ENCODE measurements at regions not wholly inside any gene's neighbourhood (a gene's known extent, or its start where the extent isn't known, plus 50 kb on each side); places are given as distances from the start of the nearest gene placed in this dataset.

DNA sequence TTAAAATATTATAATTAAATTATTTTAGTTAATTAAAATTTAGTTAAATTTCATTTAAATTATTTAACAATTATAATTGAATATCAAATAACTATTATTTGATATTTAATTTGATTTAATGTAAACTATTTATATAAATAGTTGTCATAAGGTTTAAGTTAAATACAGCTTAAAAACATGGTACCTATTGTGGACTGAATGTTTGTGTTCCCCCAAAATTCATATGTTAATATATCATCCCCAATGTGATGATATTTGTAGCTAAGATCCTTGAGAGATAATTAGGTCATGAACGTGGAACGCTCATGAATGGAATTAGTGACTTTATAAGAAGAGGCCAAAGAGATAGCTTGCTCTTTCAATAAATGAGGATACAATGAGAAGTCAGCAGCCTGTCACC is 505.7 kb upstream of the LRATD1 start:
- no peak for DNase-seq

DNA sequence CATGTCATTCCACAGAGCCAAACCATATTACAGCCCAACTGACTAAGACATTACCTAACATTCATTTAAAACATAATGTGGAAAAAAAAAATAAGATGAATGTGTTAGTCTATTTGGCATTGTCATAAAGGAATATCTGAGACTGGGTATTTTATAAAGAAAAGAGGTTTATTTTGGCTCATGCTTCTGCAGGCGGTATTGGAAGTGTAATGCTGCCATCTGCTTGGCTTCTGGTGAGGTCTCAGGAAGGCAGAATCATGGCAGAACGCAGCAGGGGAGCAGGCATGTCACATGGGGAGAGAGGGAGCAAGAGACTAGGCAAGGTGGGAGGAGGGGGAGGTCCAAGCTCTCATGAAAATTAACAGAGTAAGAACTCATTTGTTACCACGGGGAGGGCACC is 504.8 kb upstream of the LRATD1 start:
- DNase-seq = no peak

DNA sequence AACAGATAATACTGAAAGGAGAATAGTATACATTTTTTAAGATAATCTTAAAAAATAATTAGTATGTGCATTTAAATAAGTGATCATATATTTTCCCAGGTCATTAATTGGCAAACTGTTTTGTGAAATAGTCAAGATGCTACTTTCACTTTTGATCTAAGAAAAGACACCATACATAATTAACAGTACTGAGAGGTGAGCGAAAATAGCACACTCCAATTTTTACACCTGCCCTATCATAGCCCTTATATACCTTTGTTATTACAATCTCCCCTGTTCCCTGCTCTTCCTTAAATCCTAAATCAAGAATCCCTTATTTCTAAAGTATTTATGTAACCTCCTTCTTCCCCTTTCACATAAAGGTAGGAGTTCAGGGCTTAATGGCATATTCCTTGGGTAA is 500.1 kb upstream of the LRATD1 start:
- DNase-seq = no peak

DNA sequence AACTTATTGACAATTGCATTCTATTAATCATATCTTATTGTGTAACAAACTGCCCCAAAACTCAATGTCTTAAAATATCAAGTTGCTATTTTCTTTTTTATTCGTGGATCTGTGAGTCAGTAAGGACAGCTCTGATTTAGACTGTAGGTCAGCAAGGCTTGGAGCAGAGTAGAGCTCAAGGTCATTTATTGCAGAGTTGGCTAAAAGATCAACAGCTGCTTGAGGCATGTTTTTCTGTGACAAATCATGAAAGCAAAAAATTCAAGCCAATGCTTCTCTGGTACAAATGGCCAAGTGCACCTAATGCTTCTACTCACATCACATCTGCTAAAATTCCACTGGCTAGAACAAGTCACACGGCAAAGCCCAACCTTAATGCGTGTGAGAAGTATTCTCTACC is 497.7 kb upstream of the LRATD1 start:
- no peak for DNase-seq

DNA sequence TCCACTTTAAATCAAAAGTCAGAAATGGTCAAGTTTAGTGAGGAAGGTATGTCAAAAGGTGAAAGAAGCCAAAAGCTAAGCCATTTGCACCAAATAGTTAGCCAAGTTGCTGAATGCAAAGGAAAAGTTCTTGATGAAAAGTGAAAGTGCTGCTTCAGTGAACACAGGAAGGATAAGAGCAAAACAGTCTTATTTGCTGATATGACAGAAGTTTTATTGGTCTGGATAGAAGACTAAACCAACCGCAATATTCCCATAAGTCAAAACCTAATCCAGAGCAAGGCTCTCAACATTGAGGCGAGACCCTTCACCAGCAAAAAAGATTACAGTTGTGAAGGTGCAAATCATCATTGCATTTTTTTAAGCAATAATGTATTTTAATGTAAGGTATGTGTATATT is 496.5 kb upstream of the LRATD1 start:
- no peak for DNase-seq

DNA sequence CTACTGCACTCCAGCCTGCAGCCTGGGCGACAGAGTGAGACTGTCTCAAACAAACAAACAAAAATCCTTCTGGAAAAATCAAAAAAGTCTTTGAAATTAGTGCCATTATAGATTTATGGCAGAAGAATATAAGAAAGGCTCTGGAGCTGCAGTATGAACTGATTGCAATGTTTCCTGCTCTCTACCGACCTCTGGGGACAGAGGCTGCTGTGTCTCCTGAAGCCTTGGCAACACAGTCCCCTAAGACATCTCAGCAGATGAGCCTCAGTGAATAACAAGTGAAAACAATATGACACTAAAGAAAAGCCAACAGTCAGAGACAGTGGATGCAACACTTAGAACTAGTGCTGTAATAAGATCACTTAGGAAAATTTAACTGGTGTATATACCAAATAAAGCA is 494.9 kb upstream of the LRATD1 start:
- DNase-seq = no peak

DNA sequence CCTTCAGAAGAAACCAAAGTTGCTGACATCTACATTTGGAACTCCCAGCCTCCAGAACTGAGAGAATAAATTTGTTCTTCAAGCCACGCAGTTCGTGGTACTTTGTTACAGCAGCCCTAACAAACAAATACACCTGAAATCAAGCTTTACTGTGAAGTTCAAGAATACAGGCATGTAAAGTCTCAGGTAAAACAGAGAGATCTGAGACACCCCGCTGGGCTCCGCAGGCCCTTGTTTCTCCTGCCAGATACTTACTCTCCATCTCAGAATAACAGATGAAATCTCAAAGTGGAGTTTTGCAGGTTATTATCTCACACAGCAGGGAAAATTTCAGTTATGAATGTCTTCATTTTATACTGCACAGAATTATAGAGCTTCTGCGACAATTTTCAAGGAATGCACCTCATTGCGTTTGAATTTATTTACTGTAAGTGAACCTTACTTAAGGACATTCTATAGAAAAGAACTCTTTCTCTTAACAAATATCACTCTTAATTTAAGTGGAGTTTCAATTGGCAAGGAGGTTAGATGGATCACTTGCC is 492.4 kb upstream of the LRATD1 start:
- no peak for DNase-seq

DNA sequence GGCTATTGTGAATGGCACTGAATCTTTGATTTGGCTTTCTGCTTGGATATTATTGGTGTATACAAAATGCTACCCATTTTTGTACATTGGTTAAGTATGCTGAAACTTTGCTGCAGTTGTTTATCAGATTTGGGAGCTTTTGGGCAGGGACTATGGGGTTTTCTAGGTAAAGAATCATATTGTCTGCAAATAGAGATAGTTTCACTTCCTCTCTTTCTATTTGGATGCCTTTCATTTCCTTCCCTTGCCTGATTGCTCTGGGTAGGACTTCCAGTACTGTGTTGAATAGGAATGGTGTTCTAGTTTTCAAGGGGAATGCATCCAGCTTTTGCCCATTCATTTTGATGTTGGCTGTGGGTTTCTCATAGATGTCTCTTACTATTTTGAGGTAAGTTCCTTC is 489.1 kb upstream of the LRATD1 start:
- DNase-seq = no peak

DNA sequence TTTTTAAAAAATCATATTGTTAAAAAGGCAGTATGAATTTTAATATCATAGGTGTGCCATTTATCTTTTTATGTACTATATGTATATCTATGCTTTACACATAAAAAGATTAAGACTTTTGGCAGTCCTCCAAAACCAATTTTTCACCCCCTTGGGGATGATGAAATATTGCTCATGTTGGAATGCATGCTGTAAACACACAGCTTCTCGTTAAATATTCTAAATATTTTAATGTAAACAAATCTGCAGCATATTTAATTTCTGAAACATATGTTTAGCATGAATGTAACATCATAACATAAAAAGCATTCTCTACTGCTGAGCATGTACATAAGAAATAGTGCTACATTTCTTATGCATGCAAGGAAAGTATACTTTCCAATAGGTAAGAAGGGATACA is 484.3 kb upstream of the LRATD1 start:
- no peak for DNase-seq

DNA sequence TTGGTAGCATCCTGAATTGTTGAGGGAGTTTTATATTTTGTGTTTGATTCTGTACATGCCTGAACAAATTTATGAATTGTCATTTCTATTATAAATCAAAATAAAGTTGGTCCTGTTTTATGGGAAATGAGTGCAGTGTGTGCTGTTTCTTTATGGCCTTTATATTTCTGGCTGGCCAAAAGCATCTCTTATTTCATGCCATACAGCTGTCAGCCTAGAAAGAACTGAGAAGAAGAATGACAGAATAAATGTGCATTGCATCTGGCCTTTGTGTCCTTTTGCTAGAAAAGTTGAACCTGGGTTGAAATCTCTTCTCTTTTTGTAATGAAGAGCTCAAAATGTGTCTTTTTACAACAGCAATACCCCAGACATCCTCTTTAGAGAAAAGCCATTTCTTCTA is 474.7 kb upstream of the LRATD1 start:
- DNase-seq = no peak

DNA sequence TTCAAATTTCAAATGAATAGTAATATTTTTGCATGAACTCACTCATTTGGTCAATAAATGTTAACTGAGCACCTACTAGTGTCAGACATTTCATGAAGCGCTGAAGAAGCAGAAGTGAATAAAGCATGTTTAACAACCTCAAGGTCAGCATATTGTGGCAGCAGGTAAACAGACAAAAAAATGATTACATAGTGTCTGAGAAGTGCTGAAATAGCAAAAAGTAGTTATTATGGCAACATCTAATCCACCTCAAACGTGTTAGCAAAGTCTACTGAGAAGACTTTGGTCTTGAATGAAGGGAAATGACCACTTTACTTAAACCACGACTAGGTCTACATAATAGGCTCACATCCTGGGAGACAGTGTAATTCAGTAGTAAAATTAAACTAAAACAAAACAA is 452.2 kb upstream of the LRATD1 start:
- DNase-seq = no peak

DNA sequence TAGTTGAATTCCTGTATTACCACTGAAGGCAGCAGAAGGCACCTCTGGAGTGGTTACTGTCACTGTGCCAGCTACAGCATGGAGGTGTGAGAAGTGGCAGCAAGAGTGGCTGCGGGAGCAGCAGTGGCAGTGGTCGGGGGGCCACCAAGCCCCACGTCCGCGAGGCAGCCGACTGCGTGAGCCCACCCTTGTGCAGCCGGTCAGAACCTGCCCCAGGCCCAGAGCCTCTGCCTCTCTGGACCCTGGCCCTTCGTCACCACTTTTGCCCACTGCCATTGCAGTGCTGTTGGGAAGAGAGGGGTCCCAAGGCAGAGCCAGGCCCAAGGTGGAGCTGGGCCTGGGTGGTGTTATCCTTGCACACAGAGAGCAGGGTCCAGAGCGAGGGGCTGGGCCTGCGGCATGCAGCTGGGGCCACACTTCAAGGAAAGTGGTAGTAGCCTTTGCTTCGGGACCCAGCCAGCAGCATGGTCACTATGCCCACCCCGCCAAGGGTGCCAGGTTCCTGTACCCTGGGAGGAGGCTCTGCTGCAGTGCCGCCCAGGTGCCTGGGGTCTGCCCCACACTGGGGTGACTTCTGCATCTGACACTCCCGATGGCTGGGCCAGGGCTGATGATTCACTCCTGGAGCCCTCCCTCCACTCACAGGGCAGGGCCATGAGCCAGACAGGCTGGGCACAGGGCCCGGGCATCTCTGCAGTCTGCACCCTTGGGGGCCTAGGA is 450.1 kb upstream of the LRATD1 start:
- no peak for DNase-seq

DNA sequence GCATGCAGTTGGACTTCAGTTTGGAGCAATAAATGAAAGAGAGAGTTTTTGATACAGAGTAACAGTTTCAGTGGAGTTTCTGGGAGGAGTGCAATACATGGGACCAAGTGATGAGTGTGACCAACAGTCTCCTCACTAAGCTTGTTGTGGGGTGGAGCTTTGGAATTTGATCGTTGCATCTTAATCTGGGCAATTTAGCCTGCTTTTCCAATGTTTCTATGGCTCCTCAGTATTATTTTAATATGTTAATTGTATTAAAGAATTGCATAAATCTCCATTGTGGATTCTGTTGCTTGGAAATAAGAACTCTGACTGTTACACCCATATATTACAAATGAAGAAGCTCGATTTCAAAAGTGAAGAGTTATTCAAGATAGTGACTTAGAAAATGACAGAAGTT is 446.6 kb upstream of the LRATD1 start:
- DNase-seq = no peak

DNA sequence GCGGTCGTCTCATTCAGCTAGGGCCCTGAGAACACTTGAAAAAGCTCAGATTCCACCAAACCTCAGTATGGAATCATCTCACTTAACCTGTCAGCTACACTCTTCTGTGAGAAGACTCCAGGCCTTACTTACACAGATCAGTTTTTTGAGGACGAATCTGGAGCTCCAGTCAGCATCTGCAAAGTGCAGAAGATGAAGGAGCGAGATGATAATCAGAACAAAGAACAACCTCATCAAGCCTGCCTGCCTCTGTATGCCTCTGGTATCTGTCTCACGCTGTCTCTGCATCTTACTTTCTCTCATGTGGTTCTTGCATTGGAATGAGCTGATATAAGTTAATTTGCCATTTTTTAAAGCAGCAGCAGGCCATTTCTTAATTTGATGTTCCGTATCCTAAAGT is 444.1 kb upstream of the LRATD1 start:
- DNase-seq = no peak

DNA sequence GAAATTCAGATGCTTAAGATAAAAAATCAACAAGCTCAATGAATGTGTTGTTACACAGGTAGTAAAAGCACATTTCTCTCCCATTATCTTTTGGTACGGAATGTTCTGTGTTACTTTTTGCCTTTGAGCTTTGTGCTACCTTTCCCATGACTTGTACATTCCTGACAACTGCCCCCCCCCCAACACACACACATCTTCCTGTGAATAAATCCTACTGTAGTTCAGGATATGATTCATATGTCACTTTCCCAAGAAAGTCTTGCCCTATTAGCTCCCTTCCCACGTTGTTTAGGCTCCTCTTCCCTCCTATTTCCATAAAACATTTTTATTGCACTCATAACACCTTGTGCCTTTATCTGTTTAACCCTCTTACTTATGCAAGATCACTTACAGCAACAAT is 442.6 kb upstream of the LRATD1 start:
- DNase-seq = no peak

DNA sequence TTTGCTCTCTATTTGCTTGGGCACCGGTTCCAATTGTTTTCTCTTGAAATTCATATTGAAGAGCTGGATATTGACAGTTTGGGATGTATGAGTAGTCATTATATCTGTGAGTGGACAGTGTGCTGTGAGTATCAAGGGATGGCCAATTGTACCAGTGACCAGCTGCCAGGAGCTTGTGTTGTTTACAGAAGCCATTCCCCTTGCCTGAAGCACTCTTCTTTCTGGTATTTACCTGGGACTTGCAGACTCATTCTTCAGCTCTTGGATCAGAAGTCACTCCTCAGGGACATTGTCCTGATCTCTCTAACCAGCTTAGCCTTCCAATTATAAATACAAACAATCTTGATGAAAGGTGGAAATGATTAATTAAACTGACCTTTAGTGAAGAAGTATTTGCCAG is 438.3 kb upstream of the LRATD1 start:
- no peak for DNase-seq

DNA sequence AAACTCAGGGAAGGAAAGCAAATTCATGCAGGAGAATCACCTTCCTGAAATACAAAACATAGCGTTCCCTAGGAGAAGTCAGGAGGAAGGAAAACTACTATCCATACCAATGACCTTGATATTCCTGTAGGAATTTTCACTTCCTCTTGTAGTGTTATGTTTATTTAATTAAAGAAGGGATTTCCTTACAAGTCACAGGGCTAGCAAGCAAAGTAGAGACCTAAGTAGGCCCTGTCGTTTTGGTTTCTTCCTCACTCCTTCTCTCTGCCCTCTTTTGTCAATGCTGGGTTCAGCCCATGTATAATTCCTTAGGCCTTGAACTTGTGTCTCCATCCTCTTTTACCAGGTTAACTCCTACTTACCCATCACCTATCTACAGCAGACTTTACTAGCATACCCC is 435.2 kb upstream of the LRATD1 start:
- DNase-seq = no peak

DNA sequence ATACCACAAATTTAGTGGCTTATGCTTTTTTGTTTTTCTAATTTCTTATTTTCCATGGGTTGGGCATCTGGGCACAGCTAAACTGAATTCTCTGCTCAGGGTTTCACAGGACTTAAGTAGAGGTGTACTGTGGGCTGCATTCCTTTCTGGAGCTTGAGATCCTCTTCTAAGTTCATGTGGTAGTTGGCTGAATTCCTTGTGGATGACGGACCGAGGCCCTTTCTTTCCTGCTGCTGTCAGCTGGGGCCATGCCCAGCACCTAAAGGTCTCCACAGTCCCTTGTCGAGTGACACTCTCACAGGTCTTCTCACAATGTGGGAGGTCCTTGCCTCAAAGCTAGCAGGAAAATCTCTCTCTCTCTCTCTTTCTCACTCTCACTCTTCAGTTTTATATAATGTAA is 433.5 kb upstream of the LRATD1 start:
- DNase-seq = no peak

DNA sequence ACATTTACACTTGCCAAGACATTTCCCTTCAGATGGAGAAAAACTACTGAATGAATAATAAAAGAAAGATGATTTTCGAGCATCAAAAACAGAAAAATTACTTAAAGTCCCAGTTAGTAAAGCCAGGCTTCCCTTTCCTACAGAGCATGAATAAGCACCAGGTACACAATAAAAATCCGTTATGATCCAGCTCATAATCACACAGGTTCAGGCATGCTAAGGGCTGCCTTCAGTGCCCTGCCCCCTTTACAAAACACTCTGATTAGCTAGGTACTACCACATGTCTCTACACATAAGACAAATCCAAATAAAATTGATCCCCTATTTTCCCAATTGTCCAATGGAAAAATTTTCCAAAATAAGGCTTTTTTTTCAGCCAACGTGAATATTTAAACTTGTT is 413.2 kb upstream of the LRATD1 start:
- DNase-seq = no peak

DNA sequence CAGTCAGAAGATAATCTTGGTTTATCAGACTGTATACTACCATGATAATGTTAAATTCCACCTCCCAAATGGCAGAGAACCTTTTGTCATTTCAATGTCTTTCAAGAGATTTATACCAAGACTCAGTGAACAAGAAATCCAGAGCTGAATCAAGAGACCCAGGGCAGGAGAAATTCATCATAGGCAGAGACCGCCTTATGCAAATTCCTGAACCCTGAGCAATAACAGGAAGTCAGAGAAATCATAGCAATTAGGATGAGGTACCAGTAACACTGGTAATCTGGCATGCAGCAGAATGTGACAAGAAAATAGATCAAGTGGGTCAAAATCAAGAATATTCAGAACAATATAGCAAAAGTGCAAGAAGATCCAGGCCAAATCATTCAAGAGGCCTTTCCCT is 412.4 kb upstream of the LRATD1 start:
- no peak for DNase-seq

DNA sequence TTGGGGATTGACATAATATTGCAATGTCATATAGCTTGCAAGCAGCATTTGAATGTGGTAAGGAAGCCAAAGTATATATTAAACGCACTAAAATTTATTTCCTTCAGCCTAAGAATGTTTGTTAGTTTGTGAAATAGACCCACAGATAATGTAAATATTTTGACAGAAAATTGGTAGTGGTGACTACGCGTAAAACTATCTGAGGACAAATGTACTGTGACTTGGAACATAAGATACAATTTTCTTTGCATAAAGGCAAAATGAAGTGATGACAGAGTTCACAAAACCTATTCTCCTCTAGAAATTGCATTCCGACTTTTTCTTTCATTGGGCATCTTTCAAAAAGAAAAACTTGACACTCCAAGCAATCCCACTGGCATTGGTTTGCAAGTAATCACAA is 411.1 kb upstream of the LRATD1 start:
- DNase-seq = no peak

DNA sequence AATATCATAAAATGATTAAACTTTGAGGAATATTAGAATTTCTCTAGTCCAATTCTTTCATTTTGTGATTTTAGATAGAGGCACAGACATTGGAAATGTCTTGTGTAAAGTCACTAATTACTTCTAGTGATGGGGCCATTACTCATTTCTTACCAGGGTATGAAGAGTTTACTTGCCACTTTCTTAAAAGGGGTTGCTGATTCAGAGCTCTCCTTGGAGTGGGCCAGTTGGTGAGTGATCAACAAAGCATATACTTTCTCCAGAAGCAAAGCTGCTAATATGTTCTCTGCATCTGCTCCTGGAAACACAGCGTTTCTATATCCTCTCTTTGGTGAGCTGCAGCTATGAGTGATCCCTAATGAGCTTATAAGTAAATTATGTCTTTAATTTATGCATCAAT is 408.9 kb upstream of the LRATD1 start:
- no peak for DNase-seq

DNA sequence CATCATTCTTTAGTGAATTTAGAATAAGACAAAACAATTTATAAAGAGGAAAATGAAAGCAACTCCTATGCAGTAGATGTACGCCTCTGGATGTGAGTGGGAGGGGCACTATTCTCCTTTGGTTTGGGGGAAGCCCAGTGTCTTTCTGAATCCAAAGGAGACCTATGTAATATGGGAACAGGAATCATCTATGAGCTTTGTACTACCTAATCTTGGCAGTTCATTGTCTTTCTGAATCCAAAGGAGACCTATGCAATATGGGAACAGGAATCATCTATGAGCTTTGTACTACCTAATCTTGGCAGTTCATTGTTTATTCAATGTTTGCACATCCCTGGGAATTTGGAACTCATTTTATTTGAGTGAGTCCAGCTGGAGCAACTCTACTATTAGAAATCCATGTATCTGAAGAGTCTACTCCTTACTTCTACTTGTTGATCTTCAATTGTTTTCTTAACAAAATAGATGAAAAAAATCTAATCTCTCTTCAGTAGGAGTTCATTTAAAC is 401.1 kb upstream of the LRATD1 start:
- no peak for DNase-seq

DNA sequence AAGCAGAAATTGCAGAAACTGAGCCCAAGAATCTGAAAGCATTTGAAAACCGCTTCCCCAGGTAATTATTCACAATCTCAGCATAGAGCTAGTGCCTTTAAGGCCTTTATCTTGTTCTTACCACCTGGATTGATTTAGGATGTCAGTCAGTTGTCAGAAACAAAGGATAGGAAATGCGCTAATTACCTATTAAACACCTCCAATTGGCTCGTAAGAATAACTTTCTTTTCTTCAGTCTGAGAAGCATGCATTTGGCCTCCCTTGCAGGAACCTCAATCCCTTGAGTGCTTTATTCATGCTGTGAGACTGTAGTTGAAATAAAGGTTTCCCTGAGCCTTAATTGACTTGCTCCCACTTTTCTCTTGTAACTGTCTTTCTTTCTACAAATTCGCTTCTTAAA is 400.3 kb upstream of the LRATD1 start:
- DNase-seq = no peak

DNA sequence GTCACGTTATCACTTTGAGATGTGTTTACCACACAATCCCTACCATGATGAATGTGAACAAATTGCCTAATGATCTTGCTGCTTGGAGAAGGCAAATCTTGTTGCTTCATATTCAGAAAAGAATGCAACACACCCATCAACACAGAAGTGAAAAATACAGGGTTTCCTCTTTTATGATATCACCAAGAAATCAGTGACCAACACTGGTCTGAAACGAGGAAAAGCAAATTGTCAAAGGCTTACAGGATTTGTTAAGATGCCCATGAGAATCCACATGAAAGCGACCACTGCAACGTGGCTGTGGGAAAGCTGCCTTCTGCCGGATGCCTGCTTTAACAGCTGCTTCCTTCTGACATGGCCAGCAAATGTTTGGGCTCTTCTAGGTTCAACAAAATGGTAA is 397.6 kb upstream of the LRATD1 start:
- no peak for DNase-seq
